Fibroblast of skin of right quadriceps (primary cell): ENCODE measurements at regions not wholly inside any gene's neighbourhood (a gene's known extent, or its start where the extent isn't known, plus 50 kb on each side); places are given as distances from the start of the nearest gene placed in this dataset.
"Not testable (repeated sequence)": the region's sequence is repeated elsewhere in the genome, so short reads cannot be mapped to it uniquely, and the experiment has no call there.

ENCODE experiments used
- DNase-seq: peaks from one replicate; pipeline ENCODE4 v3.0.0-alpha.2; 2013

GRCh38 chr11:116053548-116053919, 549.3 kb upstream of the CADM1 start:
- no peak for DNase-seq

- DNase-seq: no peak
These were observed 548.7 kb upstream of the CADM1 start for GRCh38 chr11:116052603-116053547.

- no peak for DNase-seq
These were observed 547.3 kb upstream of the CADM1 start for GRCh38 chr11:116051494-116051893.

- no peak for DNase-seq
These were observed 545.2 kb upstream of the CADM1 start for GRCh38 chr11:116049383-116049782.

GRCh38 chr11:116046127-116046526, 541.9 kb upstream of the CADM1 start:
- no peak for DNase-seq

- DNase-seq: no peak
These were observed 540.7 kb upstream of the CADM1 start for GRCh38 chr11:116044941-116045340.

GRCh38 chr11:116044520-116044919, 540.3 kb upstream of the CADM1 start:
- no peak for DNase-seq

- no peak for DNase-seq
These were observed 539.6 kb upstream of the CADM1 start for GRCh38 chr11:116043857-116044256.

- not testable (repeated sequence) for DNase-seq
These were observed 538.8 kb upstream of the CADM1 start for GRCh38 chr11:116043059-116043458.

- DNase-seq: no peak
These were observed 537.9 kb upstream of the CADM1 start for GRCh38 chr11:116042146-116042545.

GRCh38 chr11:116037861-116038260, 533.6 kb upstream of the CADM1 start:
- peak; percentile 26 for DNase-seq

GRCh38 chr11:116035977-116036376, 531.8 kb upstream of the CADM1 start:
- no peak for DNase-seq

GRCh38 chr11:116033931-116034553, 529.8 kb upstream of the CADM1 start:
- DNase-seq: no peak

- no peak for DNase-seq
These were observed 526.6 kb upstream of the CADM1 start for GRCh38 chr11:116030697-116031331.

GRCh38 chr11:116028506-116028905, 524.3 kb upstream of the CADM1 start:
- not testable (repeated sequence) for DNase-seq

GRCh38 chr11:115999437-115999836, 495.2 kb upstream of the CADM1 start:
- no peak for DNase-seq

- DNase-seq: no peak
These were observed 492.6 kb upstream of the CADM1 start for GRCh38 chr11:115996808-115997188.

- no peak for DNase-seq
These were observed 492.1 kb upstream of the CADM1 start for GRCh38 chr11:115996125-115996807.

GRCh38 chr11:115993590-115993989, 489.4 kb upstream of the CADM1 start:
- DNase-seq: no peak

GRCh38 chr11:115990004-115990447, 485.8 kb upstream of the CADM1 start:
- DNase-seq: no peak

GRCh38 chr11:115985896-115986295, 481.7 kb upstream of the CADM1 start:
- DNase-seq: no peak

- DNase-seq: no peak
These were observed 480.0 kb upstream of the CADM1 start for GRCh38 chr11:115984228-115984627.

GRCh38 chr11:115982666-115983065, 478.5 kb upstream of the CADM1 start:
- no peak for DNase-seq
